ENCODE measurements at regions not wholly inside any gene's neighbourhood (a gene's known extent, or its start where the extent isn't known, plus 50 kb on each side); places are given as distances from the start of the nearest gene placed in this dataset.

GRCh38 chr7:13050703-13051102 is 363.3 kb downstream of the ARL4A start:
- ATAC-seq (no peak), DNase-seq (ENCODE audit: low spot score) (no peak)
- Mint-ChIP-seq H3K9me3 (no peaks in the 10 kb centered on the region), H3K27ac (no peak overlapping the region), H3K4me3 (no peak overlapping the region), H3K36me3 (no peaks in the 10 kb centered on the region), H3K4me1 (ENCODE audit: low read depth in 2 of 2) (no peaks in the 10 kb centered on the region), H3K27me3 (no peaks in the 10 kb centered on the region)

GRCh38 chr7:13055732-13056368 is 368.4 kb downstream of the ARL4A start:
- H3K36me3 Mint-ChIP-seq = no peaks in the 10 kb centered on the region
- H3K4me1 Mint-ChIP-seq (ENCODE audit: low read depth in 2 of 2) = peaks cover 6 to 16% of the 10 kb centered on the region in 2 donors
- H3K27ac Mint-ChIP-seq = no peak overlapping the region
- H3K4me3 Mint-ChIP-seq = no peak overlapping the region
- H3K9me3 Mint-ChIP-seq = no peaks in the 10 kb centered on the region
- DNase-seq (ENCODE audit: low spot score) (no peak), ATAC-seq (no peak)
- H3K27me3 Mint-ChIP-seq = no peaks in the 10 kb centered on the region

GRCh38 chr7:13057462-13058200 is 370.2 kb downstream of the ARL4A start:
- H3K4me1 Mint-ChIP-seq (ENCODE audit: low read depth in 2 of 2) = peaks cover 6 to 16% of the 10 kb centered on the region in 2 donors
- peak overlapping the region; percentile 7 to 43 for H3K27ac Mint-ChIP-seq
- ATAC-seq = no peak
- no peaks in the 10 kb centered on the region for H3K27me3 Mint-ChIP-seq
- no peaks in the 10 kb centered on the region for H3K9me3 Mint-ChIP-seq
- no peaks in the 10 kb centered on the region for H3K36me3 Mint-ChIP-seq
- peak overlapping the region; percentile 38 for H3K4me3 Mint-ChIP-seq
- no peak for DNase-seq (ENCODE audit: low spot score)

- Mint-ChIP-seq H3K27me3 (peaks cover 0 to 11% of the 10 kb centered on the region in 2 donors), H3K4me1 (ENCODE audit: low read depth in 2 of 2) (peaks cover 6 to 16% of the 10 kb centered on the region in 2 donors), H3K27ac (no peak overlapping the region), H3K4me3 (no peak overlapping the region), H3K36me3 (no peaks in the 10 kb centered on the region), H3K9me3 (no peaks in the 10 kb centered on the region)
- no peak for DNase-seq (ENCODE audit: low spot score)
- ATAC-seq = no peak
Measured at GRCh38 chr7:13060173-13060572, 372.7 kb downstream of the ARL4A start.

GRCh38 chr7:13061115-13061514 is 373.7 kb downstream of the ARL4A start:
- Mint-ChIP-seq H3K4me1 (ENCODE audit: low read depth in 2 of 2) (peaks cover 5 to 16% of the 10 kb centered on the region in 2 donors), H3K4me3 (no peak overlapping the region), H3K9me3 (no peaks in the 10 kb centered on the region), H3K36me3 (no peaks in the 10 kb centered on the region), H3K27ac (no peak overlapping the region), H3K27me3 (peaks cover 0 to 11% of the 10 kb centered on the region in 2 donors)
- no peak for ATAC-seq
- DNase-seq (ENCODE audit: low spot score) = no peak

GRCh38 chr7:13062631-13063030 is 375.2 kb downstream of the ARL4A start:
- no peaks in the 10 kb centered on the region for H3K36me3 Mint-ChIP-seq
- no peak overlapping the region for H3K27ac Mint-ChIP-seq
- DNase-seq (ENCODE audit: low spot score) (no peak), ATAC-seq (no peak)
- H3K27me3 Mint-ChIP-seq = peaks cover 0 to 11% of the 10 kb centered on the region in 2 donors
- peaks cover 4 to 11% of the 10 kb centered on the region in 2 donors for H3K4me1 Mint-ChIP-seq (ENCODE audit: low read depth in 2 of 2)
- H3K4me3 Mint-ChIP-seq = no peak overlapping the region
- H3K9me3 Mint-ChIP-seq = no peaks in the 10 kb centered on the region

GRCh38 chr7:13067036-13067435 is 379.6 kb downstream of the ARL4A start:
- Mint-ChIP-seq H3K36me3 (no peaks in the 10 kb centered on the region), H3K9me3 (no peaks in the 10 kb centered on the region), H3K4me3 (no peak overlapping the region), H3K27ac (no peak overlapping the region), H3K4me1 (ENCODE audit: low read depth in 2 of 2) (no peaks in the 10 kb centered on the region), H3K27me3 (peaks cover 0 to 11% of the 10 kb centered on the region in 2 donors)
- DNase-seq (ENCODE audit: low spot score) = no peak
- no peak for ATAC-seq

GRCh38 chr7:13068032-13068431 is 380.6 kb downstream of the ARL4A start:
- H3K9me3 Mint-ChIP-seq = no peaks in the 10 kb centered on the region
- no peak overlapping the region for H3K27ac Mint-ChIP-seq
- H3K27me3 Mint-ChIP-seq = peaks cover 0 to 11% of the 10 kb centered on the region in 2 donors

GRCh38 chr7:13069841-13070240 is 382.4 kb downstream of the ARL4A start:
- no peak for DNase-seq (ENCODE audit: low spot score)
- peaks cover 2% of the 10 kb centered on the region for H3K9me3 Mint-ChIP-seq
- H3K27me3 Mint-ChIP-seq = peaks cover 0 to 4% of the 10 kb centered on the region in 2 donors
- H3K4me3 Mint-ChIP-seq = no peak overlapping the region
- no peak for ATAC-seq
- no peaks in the 10 kb centered on the region for H3K36me3 Mint-ChIP-seq
- no peak overlapping the region for H3K27ac Mint-ChIP-seq
- no peaks in the 10 kb centered on the region for H3K4me1 Mint-ChIP-seq (ENCODE audit: low read depth in 2 of 2)

More at GRCh38 chr7:13068032-13068431, 380.6 kb downstream of the ARL4A start:
- ATAC-seq (no peak), DNase-seq (ENCODE audit: low spot score) (no peak)
- Mint-ChIP-seq H3K4me1 (ENCODE audit: low read depth in 2 of 2) (no peaks in the 10 kb centered on the region), H3K36me3 (no peaks in the 10 kb centered on the region), H3K4me3 (no peak overlapping the region)

- no peak overlapping the region for H3K27ac Mint-ChIP-seq
- peaks cover 2% of the 10 kb centered on the region for H3K9me3 Mint-ChIP-seq
- no peak for ATAC-seq
Measured at GRCh38 chr7:13072014-13072413, 384.6 kb downstream of the ARL4A start.

GRCh38 chr7:13077466-13077865 is 390.0 kb downstream of the ARL4A start:
- Mint-ChIP-seq H3K9me3 (peaks cover 6% of the 10 kb centered on the region), H3K27me3 (peaks cover 0 to 16% of the 10 kb centered on the region in 2 donors), H3K4me3 (no peak overlapping the region), H3K36me3 (no peaks in the 10 kb centered on the region), H3K4me1 (ENCODE audit: low read depth in 2 of 2) (no peaks in the 10 kb centered on the region), H3K27ac (no peak overlapping the region)
- ATAC-seq = no peak
- no peak for DNase-seq (ENCODE audit: low spot score)

More at GRCh38 chr7:13072014-13072413, 384.6 kb downstream of the ARL4A start:
- peaks cover 0 to 16% of the 10 kb centered on the region in 2 donors for H3K27me3 Mint-ChIP-seq
- no peak overlapping the region for H3K4me3 Mint-ChIP-seq
- H3K36me3 Mint-ChIP-seq = no peaks in the 10 kb centered on the region
- no peak for DNase-seq (ENCODE audit: low spot score)
- H3K4me1 Mint-ChIP-seq (ENCODE audit: low read depth in 2 of 2) = no peaks in the 10 kb centered on the region

GRCh38 chr7:13078105-13078504 is 390.7 kb downstream of the ARL4A start:
- H3K27me3 Mint-ChIP-seq = peaks cover 0 to 16% of the 10 kb centered on the region in 2 donors
- H3K9me3 Mint-ChIP-seq = peaks cover 6% of the 10 kb centered on the region
- ATAC-seq = no peak
- H3K4me3 Mint-ChIP-seq = no peak overlapping the region
- H3K36me3 Mint-ChIP-seq = no peaks in the 10 kb centered on the region
- no peak overlapping the region for H3K27ac Mint-ChIP-seq
- no peaks in the 10 kb centered on the region for H3K4me1 Mint-ChIP-seq (ENCODE audit: low read depth in 2 of 2)
- DNase-seq (ENCODE audit: low spot score) = no peak

GRCh38 chr7:13090959-13091358 is 403.5 kb downstream of the ARL4A start:
- Mint-ChIP-seq H3K9me3 (peaks cover 4% of the 10 kb centered on the region), H3K4me3 (no peak overlapping the region), H3K36me3 (peaks cover 5% of the 10 kb centered on the region), H3K27ac (no peak overlapping the region), H3K27me3 (peaks cover 0 to 8% of the 10 kb centered on the region in 2 donors), H3K4me1 (ENCODE audit: low read depth in 2 of 2) (no peaks in the 10 kb centered on the region)
- no peak for ATAC-seq
- no peak for DNase-seq (ENCODE audit: low spot score)

GRCh38 chr7:13091974-13092707 is 404.7 kb downstream of the ARL4A start:
- no peaks in the 10 kb centered on the region for H3K4me1 Mint-ChIP-seq (ENCODE audit: low read depth in 2 of 2)
- DNase-seq (ENCODE audit: low spot score) (no peak), ATAC-seq (no peak)
- H3K27me3 Mint-ChIP-seq = peaks cover 0 to 8% of the 10 kb centered on the region in 2 donors
- H3K36me3 Mint-ChIP-seq = peaks cover 5% of the 10 kb centered on the region
- H3K9me3 Mint-ChIP-seq = peaks cover 4% of the 10 kb centered on the region
- no peak overlapping the region for H3K4me3 Mint-ChIP-seq
- H3K27ac Mint-ChIP-seq = no peak overlapping the region

Data from natural killer cell treated with Interleukin-12 subunit alpha and Interleukin-12 subunit beta and Interleukin-15 and Interleukin-18, amount 100 ng/mL, for 72 hours (primary cell).